Hypothalamus (tissue), 51 donors: ENCODE measurements at regions not wholly inside any gene's neighbourhood (a gene's known extent, or its start where the extent isn't known, plus 50 kb on each side); places are given as distances from the start of the nearest gene placed in this dataset.
"Not testable (repeated sequence)": the region's sequence is repeated elsewhere in the genome, so short reads cannot be mapped to it uniquely, and the experiment has no call there.

Experiments
- DNase-seq, 51 donors: peaks; one replicate each; lab custom pipeline; 2025; lab: John Stamatoyannopoulos, UW

DNA sequence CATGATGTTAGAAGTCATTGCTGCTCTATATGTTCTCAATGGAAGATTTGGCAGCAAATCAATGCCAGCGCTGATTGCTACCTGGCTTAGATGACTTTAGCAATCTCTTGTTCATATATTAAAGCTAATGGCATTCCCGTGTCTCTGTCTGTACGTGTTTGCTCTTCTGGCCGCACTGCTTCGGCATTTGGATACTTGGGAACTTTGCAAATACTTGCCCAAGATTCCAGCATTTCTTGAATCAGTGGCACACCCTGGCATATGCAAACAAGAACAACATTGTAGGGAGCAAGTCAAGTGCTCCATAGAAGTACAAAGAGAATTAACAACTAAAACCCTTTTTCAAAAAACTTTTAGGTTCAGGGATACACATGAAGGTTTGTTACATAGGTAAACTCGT, 128.9 kb upstream of the TMEM164 start:
- DNase-seq, result no peak

GRCh38 chrX:109874548-109874947, 128.4 kb upstream of the TMEM164 start:
- DNase-seq, result no peak

GRCh38 chrX:109875831-109876230, 127.1 kb upstream of the TMEM164 start:
- peak in 1 of 51 donors; percentile 0 for DNase-seq

DNA sequence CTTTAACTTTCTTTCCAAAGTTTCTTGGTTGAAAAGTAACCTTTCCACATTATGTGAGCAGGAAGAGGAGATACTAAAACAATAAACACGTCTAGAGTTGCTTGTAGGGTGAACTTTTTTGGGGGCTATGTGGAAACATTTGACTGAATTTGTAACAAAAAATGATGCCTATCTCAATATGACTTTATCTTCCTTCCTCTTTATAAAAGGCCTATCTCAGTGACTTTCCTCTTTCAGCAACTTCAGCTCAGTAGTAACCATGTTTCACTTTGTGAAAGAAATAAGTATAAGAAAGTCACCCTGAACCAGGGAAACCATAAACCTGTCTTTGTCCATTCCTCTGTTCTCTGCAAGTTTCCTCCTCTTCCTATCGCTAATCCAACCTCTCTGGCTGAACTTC, 124.7 kb upstream of the TMEM164 start:
- no peak for DNase-seq

DNA sequence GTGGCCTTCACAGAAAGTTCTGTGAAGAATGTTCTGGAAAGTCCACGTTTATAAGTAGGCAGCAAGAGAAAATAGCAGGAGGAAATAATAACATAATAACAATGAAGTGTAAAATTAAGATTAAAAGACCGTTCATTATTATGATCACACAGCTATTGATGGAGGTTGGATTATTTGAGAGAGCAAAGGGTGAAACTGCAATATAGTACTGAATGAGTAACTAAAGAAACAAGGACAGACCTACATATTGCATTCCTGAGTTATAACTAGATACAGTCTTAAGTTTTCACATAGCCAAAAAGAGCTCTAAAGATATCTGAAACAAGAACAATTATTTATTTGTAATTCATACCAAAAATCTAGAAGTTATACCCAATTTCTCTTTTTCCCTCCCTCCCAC, 122.9 kb upstream of the TMEM164 start:
- DNase-seq, result no peak

DNA sequence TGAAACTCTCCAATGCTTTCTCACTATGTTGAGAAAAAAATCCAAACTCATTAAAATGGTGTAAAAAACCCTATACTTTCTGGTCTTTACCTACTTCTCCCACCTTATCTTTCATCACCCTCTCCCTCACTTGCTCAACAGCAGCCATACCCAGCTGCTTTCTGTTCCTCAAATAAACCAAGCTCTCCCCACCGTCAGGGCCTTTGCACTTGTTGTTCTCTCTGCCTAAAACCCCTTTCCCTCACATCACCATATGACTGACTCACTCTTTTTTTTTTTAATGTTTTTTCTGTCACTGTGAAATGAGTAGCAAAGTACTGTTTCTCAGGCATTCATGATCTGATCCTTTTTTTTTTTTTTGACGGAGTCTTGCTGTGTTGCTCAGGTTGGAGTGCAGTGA, 122.3 kb upstream of the TMEM164 start:
- DNase-seq, result peak in 1 of 51 donors; percentile 0

DNA sequence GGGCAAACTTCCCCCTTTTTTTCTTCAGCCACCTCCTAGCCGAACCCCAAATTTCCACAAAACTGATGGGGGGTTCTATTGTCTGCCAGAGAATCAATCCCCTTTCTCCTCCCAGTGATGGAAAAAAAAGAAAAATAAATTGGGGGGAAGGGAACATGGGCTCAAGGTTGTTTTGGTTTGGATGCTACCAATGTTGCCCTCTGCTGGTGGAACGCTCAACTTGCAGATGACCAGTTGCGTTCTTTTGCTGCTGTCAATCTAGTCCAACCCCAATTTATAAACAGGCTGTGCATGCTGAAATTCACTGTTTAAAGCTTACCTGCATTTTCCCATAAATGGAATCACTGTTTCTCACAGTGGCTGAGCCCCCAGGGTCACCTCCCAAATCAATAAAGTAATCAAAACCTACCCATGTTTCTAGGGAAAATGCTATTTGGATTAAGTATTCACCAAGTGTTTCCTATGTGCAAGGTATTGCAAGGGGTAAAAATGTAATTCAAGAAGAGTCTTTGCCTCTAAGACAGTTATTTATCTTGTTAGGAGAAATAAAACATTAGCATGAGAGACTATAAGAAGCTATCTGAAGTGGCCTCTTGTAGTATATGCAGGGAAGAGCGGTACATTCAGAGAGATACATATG, 116.7 kb upstream of the TMEM164 start:
- DNase-seq, result peak in 10 of 51 donors; percentile 0 to 22 (median 1)

DNA sequence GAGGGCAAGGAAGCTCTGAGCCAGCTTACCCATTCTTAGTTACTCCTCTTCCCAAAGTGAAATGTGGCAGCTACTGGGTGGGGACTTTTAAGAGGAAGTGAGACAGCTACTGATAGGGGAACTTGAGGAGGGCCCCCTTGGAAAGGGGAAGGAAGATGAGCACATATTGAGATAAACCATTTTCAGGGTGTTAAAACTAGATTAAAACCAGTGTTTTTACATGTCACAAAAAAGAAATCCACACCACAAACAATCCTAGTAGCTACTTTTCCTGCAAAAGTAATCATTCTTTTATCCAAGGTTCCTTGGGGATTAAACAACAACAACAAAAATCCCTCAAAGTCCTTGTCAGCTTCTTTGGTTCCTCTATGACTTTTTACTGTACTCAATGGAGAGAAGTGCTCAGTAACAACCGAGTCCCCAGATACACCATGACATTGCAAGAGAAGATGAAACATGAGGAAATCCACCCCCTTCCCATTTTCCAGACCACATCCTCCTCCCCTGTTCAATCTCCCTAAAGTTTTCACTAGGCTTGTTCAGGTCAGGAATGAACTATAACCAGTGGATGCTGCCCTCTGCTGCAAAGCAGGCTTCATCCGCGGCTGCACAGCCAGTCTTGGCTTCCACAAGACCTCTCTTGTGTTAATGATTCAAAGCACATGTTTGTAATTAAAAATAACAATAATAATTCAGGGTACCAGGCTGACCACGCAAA, 113.5 kb upstream of the TMEM164 start:
- peak in 7 of 51 donors; percentile 0 to 10 (median 0) for DNase-seq

- no peak for DNase-seq
Measured at GRCh38 chrX:109890300-109890699, 112.6 kb upstream of the TMEM164 start.

GRCh38 chrX:109890910-109891502, 111.9 kb upstream of the TMEM164 start:
- DNase-seq, result peak in 30 of 51 donors; percentile 0 to 35 (median 6)

GRCh38 chrX:109896024-109896423, 106.9 kb upstream of the TMEM164 start:
- DNase-seq, result not testable (repeated sequence)

DNA sequence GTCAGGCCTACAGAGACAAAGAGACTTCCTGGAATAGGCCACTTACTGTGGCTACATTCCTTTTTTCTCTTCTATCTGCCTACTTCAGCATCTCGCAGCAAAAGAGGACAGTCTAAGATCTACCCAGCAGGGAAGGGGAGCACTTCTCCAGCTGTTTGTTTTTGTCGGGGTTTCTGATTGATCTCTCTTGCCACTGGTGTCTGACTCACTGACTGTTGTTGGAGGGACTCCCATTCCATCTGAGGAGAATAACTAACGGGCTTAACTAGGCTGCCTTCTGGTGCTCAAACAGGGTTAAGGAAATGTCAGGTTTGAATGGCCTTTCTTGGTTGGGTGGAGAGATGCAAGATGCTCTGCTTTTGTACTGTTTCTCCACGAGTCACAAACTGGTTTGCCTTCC, 100.2 kb upstream of the TMEM164 start:
- DNase-seq, result no peak

- peak in 1 of 51 donors; percentile 14 for DNase-seq
Measured at GRCh38 chrX:109911046-109911445, 91.9 kb upstream of the TMEM164 start.

DNA sequence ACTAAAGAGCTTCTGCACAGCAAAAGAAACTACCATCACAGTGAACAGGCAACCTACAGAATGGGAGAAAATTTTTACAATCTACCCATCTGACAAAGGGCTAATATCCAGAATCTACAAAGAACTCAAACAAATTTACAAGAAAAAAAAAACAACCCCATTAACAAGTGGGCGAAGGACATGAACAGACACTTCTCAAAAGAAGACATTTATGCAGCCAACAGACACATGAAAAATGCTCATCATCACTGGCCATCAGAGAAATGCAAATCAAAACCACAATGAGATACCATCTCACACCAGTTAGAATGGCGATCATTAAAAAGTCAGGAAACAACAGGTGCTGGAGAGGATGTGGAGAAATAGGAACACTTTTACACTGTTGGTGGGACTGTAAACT, 89.9 kb upstream of the TMEM164 start:
- not testable (repeated sequence) for DNase-seq

GRCh38 chrX:109914114-109914849, 88.6 kb upstream of the TMEM164 start:
- no peak for DNase-seq

- no peak for DNase-seq
Measured at GRCh38 chrX:109918753-109919152, 84.2 kb upstream of the TMEM164 start.

GRCh38 chrX:109920325-109920724, 82.6 kb upstream of the TMEM164 start:
- no peak for DNase-seq

GRCh38 chrX:109920868-109921267, 82.0 kb upstream of the TMEM164 start:
- no peak for DNase-seq

- no peak for DNase-seq
Measured at GRCh38 chrX:109922190-109922589, 80.7 kb upstream of the TMEM164 start.

DNA sequence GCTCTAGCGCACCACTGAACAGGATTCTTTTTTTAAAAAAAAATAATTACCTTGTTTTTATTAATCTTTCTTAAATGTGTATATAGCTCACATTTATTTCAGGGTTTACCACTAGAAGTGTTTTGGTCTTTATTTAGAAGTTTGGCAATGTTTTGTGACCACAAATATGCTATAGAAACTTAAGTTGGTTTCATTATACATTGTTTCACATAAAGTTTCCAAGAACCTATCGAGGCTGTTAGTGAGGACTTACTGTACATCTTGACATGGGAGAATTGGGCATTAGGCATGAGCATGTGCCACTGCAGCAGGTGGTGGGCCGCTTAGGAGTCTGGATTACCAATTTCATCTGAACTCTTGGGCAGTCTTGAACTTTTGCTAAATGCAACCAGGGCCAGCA, 77.9 kb upstream of the TMEM164 start:
- DNase-seq, result not testable (repeated sequence)

GRCh38 chrX:109925656-109926055, 77.3 kb upstream of the TMEM164 start:
- no peak for DNase-seq
